H1 (cell line): ENCODE measurements at regions not wholly inside any gene's neighbourhood (a gene's known extent, or its start where the extent isn't known, plus 50 kb on each side); places are given as distances from the start of the nearest gene placed in this dataset.

ENCODE experiments used
- CTCF ChIA-PET: fragments of 300-600 bp; sonication (Branson Sonifier 250); formaldehyde crosslinking; loops from one replicate; lab custom pipeline; 2021; ENCODE audit not compliant: partially characterized antibody; lab: Charles Lee
- POLR2A ChIA-PET: fragments of 300-600 bp; sonication (Branson Sonifier 250); formaldehyde crosslinking; loops from one replicate; lab custom pipeline; 2021; ENCODE audit warnings: inconsistent platforms; ENCODE audit not compliant: partially characterized antibody; lab: Charles Lee
- DNase-seq, 2 experiments: peaks; one replicate each; pipeline versions ENCODE4 v3.0.0 to v3.0.0-alpha.2; 2010 to 2022; ENCODE audit warnings: low spot score in 2 of 2, low read depth in 1 of 2, mixed read lengths in 1 of 2
- FAIRE-seq: peaks from 2 replicates; lab custom pipeline; 2011; peaks lifted over from hg19 to GRCh38; lab: Jason Lieb, UNC
- H2AFZ ChIP-seq: 2 replicates; pipeline ENCODE4 v1.8.1; 2012; ENCODE audit warnings: low read length, inconsistent platforms
- H2AK5ac ChIP-seq: 2 replicates; pipeline ENCODE4 v1.6.1; 2013; ENCODE audit warnings: low read depth, low read length
- H2BK120ac ChIP-seq: replicated peaks from 2 replicates; pipeline ENCODE3; 2013; ENCODE audit warnings: low read depth, low read length, inconsistent platforms
- H2BK12ac ChIP-seq: 2 replicates; pipeline ENCODE4 v1.6.1; 2013; ENCODE audit warnings: low read depth, low read length
- H2BK15ac ChIP-seq: 2 replicates; pipeline ENCODE4 v1.6.1; 2013; ENCODE audit warnings: low read length
- H2BK20ac ChIP-seq: 2 replicates; pipeline ENCODE4 v1.6.1; 2013; ENCODE audit warnings: low read length
- H2BK5ac ChIP-seq: 2 replicates; pipeline ENCODE4 v1.6.1; 2013; ENCODE audit warnings: low read depth, low read length
- H3K14ac ChIP-seq: 2 replicates; pipeline ENCODE4 v1.6.1; 2013; ENCODE audit warnings: inconsistent platforms; ENCODE audit not compliant: insufficient read length
- H3K18ac ChIP-seq: 2 replicates; pipeline ENCODE4 v1.6.1; 2013; ENCODE audit warnings: low read length; ENCODE audit errors: extremely low read depth
- H3K23ac ChIP-seq: 2 replicates; pipeline ENCODE4 v1.6.1; 2013; ENCODE audit warnings: inconsistent platforms; ENCODE audit not compliant: insufficient read length
- H3K23me2 ChIP-seq: 2 replicates; pipeline ENCODE4 v1.6.1; 2013; ENCODE audit warnings: low read depth, low read length
- H3K27ac ChIP-seq: 2 replicates; pipeline ENCODE4 v1.6.1; 2011; ENCODE audit warnings: low read depth, low read length, inconsistent platforms
- H3K27me3 ChIP-seq, 4 experiments: replicated peaks in 1 of 4; 1 replicate in 1 of 4; 2 replicates in 3 of 4; pipeline versions ENCODE4 v1.6.1 to v1.8.1; 2011 to 2013; ENCODE audit warnings: low read length in 3 of 4, mild to moderate bottlenecking in 3 of 4, inconsistent platforms in 2 of 4, mixed read lengths in 2 of 4, moderate library complexity in 1 of 4; ENCODE audit not compliant: control insufficient read depth in 3 of 4, insufficient read depth in 3 of 4; ENCODE audit errors: extremely low read depth in 1 of 4
- H3K36me3 ChIP-seq, 4 experiments: 2 replicates each; pipeline versions ENCODE4 v1.6.1 to v1.8.1; 2011 to 2013; ENCODE audit warnings: mild to moderate bottlenecking in 4 of 4, low read length in 3 of 4, moderate library complexity in 2 of 4, control low read depth in 1 of 4, inconsistent platforms in 1 of 4; ENCODE audit not compliant: insufficient read depth in 4 of 4, control insufficient read depth in 2 of 4
- H3K4ac ChIP-seq: replicated peaks from 2 replicates; pipeline ENCODE3; 2013; ENCODE audit warnings: low read length, low read depth, mixed read lengths, inconsistent platforms; ENCODE audit not compliant: insufficient read length
- H3K4me1 ChIP-seq, 4 experiments: replicated peaks in 1 of 4; 1 replicate in 1 of 4; 2 replicates in 3 of 4; pipeline versions ENCODE4 v1.6.1 to v1.8.1; 2011 to 2013; ENCODE audit warnings: low read length in 3 of 4, inconsistent platforms in 2 of 4, mixed read lengths in 1 of 4; ENCODE audit not compliant: insufficient read depth in 4 of 4, control insufficient read depth in 3 of 4
- H3K4me2 ChIP-seq, 2 experiments: 2 replicates each; pipeline versions ENCODE4 v1.6.1 to v1.8.1; 2011 to 2013; ENCODE audit warnings: low read depth in 2 of 2, low read length in 2 of 2, control low read depth in 1 of 2, inconsistent platforms in 1 of 2, mild to moderate bottlenecking in 1 of 2; ENCODE audit not compliant: insufficient read depth in 1 of 2
- H3K4me3 ChIP-seq, 4 experiments: fragments of 200-600, 300-600 bp in 1 of 4; sonication (generic), shearing (Covaris generic), sonication (Bioruptor Twin) in 1 of 4; 2 replicates each; pipeline versions ENCODE4 v1.5.1 to v1.8.1; 2011 to 2016; ENCODE audit warnings: low read length in 4 of 4, low read depth in 3 of 4, control low read depth in 2 of 4, inconsistent platforms in 2 of 4, mild to moderate bottlenecking in 2 of 4, mixed read lengths in 1 of 4, moderate library complexity in 1 of 4; ENCODE audit not compliant: insufficient read depth in 2 of 4; ENCODE audit errors: extremely low read depth in 1 of 4
- H3K56ac ChIP-seq: replicated peaks from 2 replicates; pipeline ENCODE3; 2013; ENCODE audit warnings: low read depth, mild to moderate bottlenecking, mixed read lengths, low read length, inconsistent platforms; ENCODE audit not compliant: insufficient read length
- H3K79me1 ChIP-seq: 2 replicates; pipeline ENCODE4 v1.6.1; 2013; ENCODE audit warnings: low read depth, low read length, control low read depth
- H3K79me2 ChIP-seq, 2 experiments: 2 replicates each; pipeline versions ENCODE4 v1.6.1 to v1.8.1; 2012 to 2013; ENCODE audit warnings: low read length in 2 of 2, mild to moderate bottlenecking in 2 of 2, inconsistent platforms in 1 of 2; ENCODE audit not compliant: insufficient read depth in 2 of 2, control insufficient read depth in 1 of 2
- H3K9ac ChIP-seq, 4 experiments: replicated peaks in 1 of 4; 1 replicate in 1 of 4; 2 replicates in 3 of 4; pipeline versions ENCODE4 v1.6.1 to v1.8.1; 2011 to 2013; ENCODE audit warnings: low read depth in 3 of 4, low read length in 3 of 4, control low read depth in 2 of 4, mild to moderate bottlenecking in 2 of 4, moderate library complexity in 2 of 4, inconsistent platforms in 1 of 4; ENCODE audit errors: extremely low read depth in 1 of 4
- H3K9me3 ChIP-seq, 2 experiments: 2 replicates each; pipeline versions ENCODE4 v1.6.1 to v1.8.1; 2012 to 2013; ENCODE audit warnings: mild to moderate bottlenecking in 2 of 2, moderate library complexity in 2 of 2, control low read depth in 1 of 2, inconsistent platforms in 1 of 2, low read depth in 1 of 2, low read length in 1 of 2, mixed read lengths in 1 of 2; ENCODE audit not compliant: insufficient read depth in 2 of 2
- H4K20me1 ChIP-seq, 2 experiments: replicated peaks in 1 of 2; 2 replicates each; pipeline versions ENCODE3 to v1.8.1; 2011 to 2013; ENCODE audit warnings: inconsistent platforms in 2 of 2, low read length in 2 of 2, mild to moderate bottlenecking in 1 of 2; ENCODE audit not compliant: insufficient read depth in 2 of 2, control insufficient read depth in 1 of 2
- H4K5ac ChIP-seq: 2 replicates; pipeline ENCODE4 v1.6.1; 2013; ENCODE audit warnings: low read length, low read depth, mixed read lengths, inconsistent platforms; ENCODE audit not compliant: insufficient read length
- H4K8ac ChIP-seq: 2 replicates; pipeline ENCODE4 v1.8.0; 2013; ENCODE audit warnings: mild to moderate bottlenecking, moderate library complexity, low read length, inconsistent platforms; ENCODE audit not compliant: insufficient read depth; ENCODE audit errors: extremely low read depth
- H4K91ac ChIP-seq: replicated peaks from 2 replicates; pipeline ENCODE3; 2013; ENCODE audit warnings: low read length, mixed read lengths, inconsistent platforms; ENCODE audit not compliant: insufficient read length
- CTCF ChIP-seq, 3 experiments: IDR thresholded peaks; 1 replicate in 2 of 3; 2 replicates in 1 of 3; pipeline versions ENCODE4 v1.5.1 to v1.6.1; 2011; ENCODE audit warnings: low read length in 3 of 3, mild to moderate bottlenecking in 3 of 3, inconsistent platforms in 2 of 3, low read depth in 1 of 3, moderate library complexity in 1 of 3; ENCODE audit not compliant: insufficient read depth in 1 of 3; ENCODE audit errors: control extremely low read depth in 1 of 3
- JUND ChIP-seq: IDR thresholded peaks from 2 replicates; pipeline ENCODE4 v1.6.1; 2011; ENCODE audit warnings: mild to moderate bottlenecking, improper control_type of control experiment, low read length
- MAX ChIP-seq: IDR thresholded peaks from 2 replicates; pipeline ENCODE4 v1.6.1; 2012; ENCODE audit warnings: inconsistent platforms
- NANOG ChIP-seq: IDR thresholded peaks from 2 replicates; pipeline ENCODE4 v1.6.1; 2011; ENCODE audit warnings: low read length, low read depth, mild to moderate bottlenecking, inconsistent platforms; ENCODE audit not compliant: insufficient read depth, poor library complexity, severe bottlenecking
- RAD21 ChIP-seq, 2 experiments: IDR thresholded peaks in 1 of 2; conservative IDR thresholded peaks in 1 of 2; 2 replicates each; pipeline ENCODE4 v1.6.1; 2011; ENCODE audit warnings: low read depth in 2 of 2, low read length in 2 of 2, improper control_type of control experiment in 1 of 2, inconsistent platforms in 1 of 2, mild to moderate bottlenecking in 1 of 2, moderate library complexity in 1 of 2
- SIN3A ChIP-seq, 2 experiments: IDR thresholded peaks in 1 of 2; conservative IDR thresholded peaks in 1 of 2; 2 replicates each; pipeline ENCODE4 v1.6.1; 2011 to 2012; ENCODE audit warnings: low read length in 2 of 2, improper control_type of control experiment in 1 of 2, low read depth in 1 of 2, mild to moderate bottlenecking in 1 of 2
- TEAD4 ChIP-seq: IDR thresholded peaks from 2 replicates; pipeline ENCODE4 v1.6.1; 2012; ENCODE audit warnings: low read depth, low read length, inconsistent platforms, mixed read lengths
- WGBS, 2 experiments: shearing (Covaris generic) in 1 of 2; methylation state at CpG; one replicate each; pipeline versions ENCODE4 v1.1.6 to v1.1.7; 2013 to 2015; ENCODE audit warnings: low lambda C conversion rate in 2 of 2, mixed read lengths in 2 of 2, inconsistent platforms in 1 of 2, low coverage in 1 of 2, missing lambda C conversion rate in 1 of 2; ENCODE audit not compliant: insufficient replicate concordance in 2 of 2, insufficient coverage in 1 of 2, insufficient read length in 1 of 2; ENCODE audit errors: extremely low coverage in 1 of 2, missing lambda C conversion rate in 1 of 2; 5-methylcytosine and 5-hydroxymethylcytosine counted together

- H2BK12ac ChIP-seq = no peak overlapping the region
- no peak overlapping the region for H3K4ac ChIP-seq
- no peak overlapping the region for H3K18ac ChIP-seq
- TF ChIP-seq MAX (0 out of 2 replicates have a peak, but pooled peaks have one; percentile 21), SIN3A (conservative IDR thresholded peaks at IDR 0.05 in 1 of 2, IDR thresholded peaks at IDR 0.05 in 1 of 2; ENCODE audit: low read depth in 1 of 2, low read length in 2 of 2) (no peak), RAD21 (IDR thresholded peaks at IDR 0.05 in 1 of 2, conservative IDR thresholded peaks at IDR 0.05 in 1 of 2; ENCODE audit: low read depth in 2 of 2, low read length in 2 of 2) (peak; percentile 96), CTCF (IDR thresholded peaks at IDR 0.05; ENCODE audit: control extremely low read depth in 1 of 3, insufficient read depth in 1 of 3, low read depth in 1 of 3, low read length in 3 of 3) (peak in 2 of 3 experiments; percentile 80 to 86; a peak in 3 of 4 replicates), JUND (0 out of 2 replicates have a peak, but pooled peaks have one; percentile 29), NANOG (no peak), TEAD4 (peak; percentile 72)
- peak; percentile 91 for FAIRE-seq
- H3K79me1 ChIP-seq = no peaks in the 10 kb centered on the region
- no peak overlapping the region for H3K9ac ChIP-seq
- no peaks in the 10 kb centered on the region for H4K20me1 ChIP-seq
- H3K14ac ChIP-seq = no peak overlapping the region
- ChIA-PET POLR2A (no interaction called here), CTCF (interaction anchor here (1.0 to 2.1 kb wide), 2 partner anchors 13 to 295 kb away, joined by 3 to 9 read pairs; no protein-coding TSS in a partner anchor)
- H2BK20ac ChIP-seq = no peak overlapping the region
- no peak overlapping the region for H2AK5ac ChIP-seq
- no peak overlapping the region for H3K4me2 ChIP-seq
- H3K36me3 ChIP-seq = no peaks in the 10 kb centered on the region
- no peaks in the 10 kb centered on the region for H3K23me2 ChIP-seq
- no peak overlapping the region for H3K4me3 ChIP-seq
- peak; percentile 54 to 79 for DNase-seq
- no peak overlapping the region for H3K27ac ChIP-seq
- no peaks in the 10 kb centered on the region for H3K27me3 ChIP-seq
- no peak overlapping the region for H3K23ac ChIP-seq
- no peaks in the 10 kb centered on the region for H3K9me3 ChIP-seq
- H3K4me1 ChIP-seq = peaks cover 0 to 3% (median 1%) of the 10 kb centered on the region in 4 experiments; a peak in 2 of 7 replicates
- no peak overlapping the region for H4K91ac ChIP-seq
- H4K8ac ChIP-seq = no peak overlapping the region
- no peak overlapping the region for H2BK5ac ChIP-seq
- H2AFZ ChIP-seq = peak overlapping the region; percentile 42; the same call in 1 of the 2 replicates
- 7% methylated on average over 4 of the region's 4 CpGs; no CpG with 5 or more reads in 1 of the 2 experiments for WGBS, 2 experiments
- no peak overlapping the region for H4K5ac ChIP-seq
- H2BK120ac ChIP-seq = no peak overlapping the region
- H2BK15ac ChIP-seq = no peak overlapping the region
- no peak overlapping the region for H3K56ac ChIP-seq
- no peaks in the 10 kb centered on the region for H3K79me2 ChIP-seq
These were observed 55.0 kb upstream of the ANO3 start for GRCh38 chr11:26276798-26277424.
